ENCODE measurements at regions not wholly inside any gene's neighbourhood (a gene's known extent, or its start where the extent isn't known, plus 50 kb on each side); places are given as distances from the start of the nearest gene placed in this dataset.
A peak's percentile ranks its signal among the peaks of the same experiment; 100 is the strongest.

- H3K4me3 ChIP-seq (replicated peaks; ENCODE audit: low read depth, low read length), result no peak overlapping the region
- TF ChIP-seq CTCF (IDR thresholded peaks at IDR 0.05; ENCODE audit: low read depth, low read length, missing control alignments), result no peak
- DNase-seq (ENCODE audit: extremely low read depth, low read depth), result no peak
These were observed 560.7 kb upstream of the PSMD7 start for GRCh38 chr16:73735954-73736353.

GRCh38 chr16:73735018-73735417, 561.6 kb upstream of the PSMD7 start:
- no peak for TF ChIP-seq CTCF (IDR thresholded peaks at IDR 0.05; ENCODE audit: low read depth, low read length, missing control alignments)
- H3K4me3 ChIP-seq (replicated peaks; ENCODE audit: low read depth, low read length), result no peak overlapping the region
- peak; percentile 57 for DNase-seq (ENCODE audit: extremely low read depth, low read depth)

GRCh38 chr16:73732681-73733080, 563.9 kb upstream of the PSMD7 start:
- DNase-seq (ENCODE audit: extremely low read depth, low read depth), result no peak
- no peak for TF ChIP-seq CTCF (IDR thresholded peaks at IDR 0.05; ENCODE audit: low read depth, low read length, missing control alignments)
- H3K4me3 ChIP-seq (replicated peaks; ENCODE audit: low read depth, low read length), result no peak overlapping the region

- TF ChIP-seq CTCF (IDR thresholded peaks at IDR 0.05; ENCODE audit: low read depth, low read length, missing control alignments), result no peak
- no peak overlapping the region for H3K4me3 ChIP-seq (replicated peaks; ENCODE audit: low read depth, low read length)
- no peak for DNase-seq (ENCODE audit: extremely low read depth, low read depth)
These were observed 564.5 kb upstream of the PSMD7 start for GRCh38 chr16:73732143-73732542.

GRCh38 chr16:73730481-73731090, 566.0 kb upstream of the PSMD7 start:
- DNase-seq (ENCODE audit: extremely low read depth, low read depth), result no peak
- no peak for TF ChIP-seq CTCF (IDR thresholded peaks at IDR 0.05; ENCODE audit: low read depth, low read length, missing control alignments)
- H3K4me3 ChIP-seq (replicated peaks; ENCODE audit: low read depth, low read length), result no peak overlapping the region

- H3K4me3 ChIP-seq (replicated peaks; ENCODE audit: low read depth, low read length), result no peak overlapping the region
- DNase-seq (ENCODE audit: extremely low read depth, low read depth), result no peak
- TF ChIP-seq CTCF (IDR thresholded peaks at IDR 0.05; ENCODE audit: low read depth, low read length, missing control alignments), result no peak
These were observed 571.5 kb upstream of the PSMD7 start for GRCh38 chr16:73725156-73725555.

- no peak for TF ChIP-seq CTCF (IDR thresholded peaks at IDR 0.05; ENCODE audit: low read depth, low read length, missing control alignments)
- H3K4me3 ChIP-seq (replicated peaks; ENCODE audit: low read depth, low read length), result no peak overlapping the region
- no peak for DNase-seq (ENCODE audit: extremely low read depth, low read depth)
These were observed 572.1 kb upstream of the PSMD7 start for GRCh38 chr16:73724503-73724902.

Data from HFF-Myc (cell line).